SK-N-SH treated with all-trans-retinoic acid at 6 μM for 48 hours (cell line): ENCODE measurements at regions not wholly inside any gene's neighbourhood (a gene's known extent, or its start where the extent isn't known, plus 50 kb on each side); places are given as distances from the start of the nearest gene placed in this dataset.

ENCODE experiments used
- ESRRG ChIP-seq: fragments of 250-450 bp; sonication (Bioruptor Pico); IDR thresholded peaks from 2 replicates; pipeline ENCODE4 v1.6.1; 2021; ENCODE audit warnings: mild to moderate bottlenecking
- OSR1 ChIP-seq: fragments of 250-450 bp; sonication (Bioruptor Pico); IDR thresholded peaks from 2 replicates; pipeline ENCODE4 v1.8.0; 2022; ENCODE audit warnings: moderate library complexity, mild to moderate bottlenecking, inconsistent platforms
- PPARA ChIP-seq: fragments of 250-450 bp; sonication (Bioruptor Pico); IDR thresholded peaks from 2 replicates; pipeline ENCODE4 v1.5.0; 2020; ENCODE audit warnings: mild to moderate bottlenecking, borderline replicate concordance
- RARB ChIP-seq: fragments of 250-450 bp; sonication (Bioruptor Pico); IDR thresholded peaks from 2 replicates; pipeline ENCODE4 v1.8.0; 2021; ENCODE audit warnings: mild to moderate bottlenecking, moderate library complexity
- ZC3H10 ChIP-seq: fragments of 250-450 bp; sonication (Bioruptor Pico); IDR thresholded peaks from 2 replicates; pipeline ENCODE4 v1.5.1; 2021; ENCODE audit warnings: mild to moderate bottlenecking, moderate library complexity
- ZNF70 ChIP-seq: fragments of 450-650 bp; formaldehyde crosslinking; IDR thresholded peaks from 2 replicates; pipeline ENCODE4 v1.5.0; 2020; ENCODE audit warnings: mild to moderate bottlenecking, moderate library complexity

- TF ChIP-seq ZC3H10 (CRISPR knock-in tag) = no peak
- TF ChIP-seq ESRRG = no peak
- TF ChIP-seq ZNF70 (CRISPR knock-in tag) = no peak
- TF ChIP-seq OSR1 (CRISPR knock-in tag) = no peak
- no peak for TF ChIP-seq RARB (CRISPR knock-in tag)
- TF ChIP-seq PPARA (CRISPR knock-in tag) = no peak
Observed at GRCh38 chr21:33123374-33124123, 53.6 kb downstream of the OLIG1 start.
